C4-2B (cell line): ENCODE measurements at regions not wholly inside any gene's neighbourhood (a gene's known extent, or its start where the extent isn't known, plus 50 kb on each side); places are given as distances from the start of the nearest gene placed in this dataset.

ENCODE experiments used
- ZFX ChIP-seq: fragments of 450-650 bp; IDR thresholded peaks from 2 replicates; pipeline ENCODE4 v1.6.1; 2017
- TF ChIP-seq, protein P1 (sequence below): fragments of 450-650 bp; conservative IDR thresholded peaks from 2 replicates; pipeline ENCODE4 v1.5.1; 2017; ENCODE audit warnings: mild to moderate bottlenecking

DNA sequence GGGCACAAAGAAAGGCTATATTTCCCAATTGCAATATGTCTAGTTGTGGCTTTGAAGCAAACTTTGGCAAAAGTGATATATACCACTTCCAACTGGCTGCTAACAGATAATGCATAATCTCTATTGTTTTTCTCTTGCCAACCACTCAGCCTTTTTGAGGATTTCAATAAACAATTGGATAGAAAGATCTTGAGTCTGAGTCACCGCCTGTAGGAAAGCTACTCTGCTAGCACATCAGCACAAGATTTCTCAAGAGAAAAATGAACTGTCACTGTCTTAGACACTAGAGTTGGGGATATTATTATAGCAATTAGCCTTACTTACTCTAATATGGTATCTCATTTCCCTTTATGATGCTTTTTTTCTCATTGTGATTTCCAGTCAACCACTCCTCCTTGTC, 119.7 kb downstream of the SST start:
- TF ChIP-seq, protein P1, sequence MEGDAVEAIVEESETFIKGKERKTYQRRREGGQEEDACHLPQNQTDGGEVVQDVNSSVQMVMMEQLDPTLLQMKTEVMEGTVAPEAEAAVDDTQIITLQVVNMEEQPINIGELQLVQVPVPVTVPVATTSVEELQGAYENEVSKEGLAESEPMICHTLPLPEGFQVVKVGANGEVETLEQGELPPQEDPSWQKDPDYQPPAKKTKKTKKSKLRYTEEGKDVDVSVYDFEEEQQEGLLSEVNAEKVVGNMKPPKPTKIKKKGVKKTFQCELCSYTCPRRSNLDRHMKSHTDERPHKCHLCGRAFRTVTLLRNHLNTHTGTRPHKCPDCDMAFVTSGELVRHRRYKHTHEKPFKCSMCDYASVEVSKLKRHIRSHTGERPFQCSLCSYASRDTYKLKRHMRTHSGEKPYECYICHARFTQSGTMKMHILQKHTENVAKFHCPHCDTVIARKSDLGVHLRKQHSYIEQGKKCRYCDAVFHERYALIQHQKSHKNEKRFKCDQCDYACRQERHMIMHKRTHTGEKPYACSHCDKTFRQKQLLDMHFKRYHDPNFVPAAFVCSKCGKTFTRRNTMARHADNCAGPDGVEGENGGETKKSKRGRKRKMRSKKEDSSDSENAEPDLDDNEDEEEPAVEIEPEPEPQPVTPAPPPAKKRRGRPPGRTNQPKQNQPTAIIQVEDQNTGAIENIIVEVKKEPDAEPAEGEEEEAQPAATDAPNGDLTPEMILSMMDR, result no peak
- no peak for TF ChIP-seq ZFX
